ENCODE measurements at regions not wholly inside any gene's neighbourhood (a gene's known extent, or its start where the extent isn't known, plus 50 kb on each side); places are given as distances from the start of the nearest gene placed in this dataset.
A peak's percentile ranks its signal among the peaks of the same experiment; 100 is the strongest.

GRCh38 chr5:25858019-25858418, 1180.4 kb downstream of the CDH9 start:
- ATAC-seq = no peak
- no peak for TF ChIP-seq SIN3A (IDR thresholded peaks at IDR 0.05; ENCODE audit: borderline replicate concordance, insufficient read depth, low read depth, low read length)
- TF ChIP-seq, protein P1, sequence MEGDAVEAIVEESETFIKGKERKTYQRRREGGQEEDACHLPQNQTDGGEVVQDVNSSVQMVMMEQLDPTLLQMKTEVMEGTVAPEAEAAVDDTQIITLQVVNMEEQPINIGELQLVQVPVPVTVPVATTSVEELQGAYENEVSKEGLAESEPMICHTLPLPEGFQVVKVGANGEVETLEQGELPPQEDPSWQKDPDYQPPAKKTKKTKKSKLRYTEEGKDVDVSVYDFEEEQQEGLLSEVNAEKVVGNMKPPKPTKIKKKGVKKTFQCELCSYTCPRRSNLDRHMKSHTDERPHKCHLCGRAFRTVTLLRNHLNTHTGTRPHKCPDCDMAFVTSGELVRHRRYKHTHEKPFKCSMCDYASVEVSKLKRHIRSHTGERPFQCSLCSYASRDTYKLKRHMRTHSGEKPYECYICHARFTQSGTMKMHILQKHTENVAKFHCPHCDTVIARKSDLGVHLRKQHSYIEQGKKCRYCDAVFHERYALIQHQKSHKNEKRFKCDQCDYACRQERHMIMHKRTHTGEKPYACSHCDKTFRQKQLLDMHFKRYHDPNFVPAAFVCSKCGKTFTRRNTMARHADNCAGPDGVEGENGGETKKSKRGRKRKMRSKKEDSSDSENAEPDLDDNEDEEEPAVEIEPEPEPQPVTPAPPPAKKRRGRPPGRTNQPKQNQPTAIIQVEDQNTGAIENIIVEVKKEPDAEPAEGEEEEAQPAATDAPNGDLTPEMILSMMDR (IDR thresholded peaks at IDR 0.05) = peak; percentile 43
- H3K36me3 ChIP-seq (ENCODE audit: control insufficient read depth, insufficient read depth, low read length) = no peaks in the 10 kb centered on the region
- H3K4me1 ChIP-seq (ENCODE audit: control insufficient read depth, insufficient read depth, low read length) = no peaks in the 10 kb centered on the region; the same call in 1 of the 2 replicates
- H3K27ac ChIP-seq (ENCODE audit: low read length) = no peak overlapping the region
- in situ Hi-C loops (cut with HindIII; ENCODE audit: low pct_unique_long_range_greater_than_20kb, low sequenced_read_pairs) (no loop called here), intact Hi-C loops (cut with micrococcal nuclease; ENCODE audit: unreplicated experiment) (no loop called here)
- H3K27me3 ChIP-seq (ENCODE audit: control insufficient read depth, insufficient read depth, low read length) = no peaks in the 10 kb centered on the region
- ChIA-PET POLR2A (no interaction called here), CTCF (no interaction called here)
- H3K4me3 ChIP-seq (ENCODE audit: low read depth in 2 of 2, low read length in 2 of 2) = no peak overlapping the region
- no peaks in the 10 kb centered on the region for H3K9me3 ChIP-seq (ENCODE audit: control insufficient read depth, insufficient read depth, low read depth, low read length)
- BruUV-seq (replicated peaks) = no TSS peak
- no peak for DNase-seq (ENCODE audit: low read depth, low spot score)

DNA sequence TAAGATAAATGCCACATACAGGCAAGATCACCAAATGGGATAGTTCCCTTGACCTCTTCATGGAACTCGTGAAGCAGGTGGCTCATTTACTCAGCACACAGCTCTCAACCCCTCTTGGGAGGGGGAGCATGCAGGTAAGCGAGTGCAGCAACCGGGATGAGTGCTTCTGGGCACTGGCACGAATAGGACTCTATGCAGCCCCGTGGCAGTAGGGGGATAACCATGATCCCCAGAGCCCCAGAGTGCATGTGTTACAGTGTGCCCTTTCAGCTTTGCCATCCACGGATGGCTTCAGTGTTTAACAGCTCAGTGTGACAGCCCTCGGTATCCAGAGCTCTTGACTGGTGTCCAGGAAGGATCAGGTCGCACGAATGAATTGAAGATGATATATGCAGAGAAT, 1187.1 kb downstream of the CDH9 start:
- Histone ChIP-seq H3K9me3 (ENCODE audit: control insufficient read depth, insufficient read depth, low read depth, low read length) (no peaks in the 10 kb centered on the region), H3K4me1 (ENCODE audit: control insufficient read depth, insufficient read depth, low read length) (no peaks in the 10 kb centered on the region; the same call in 1 of the 2 replicates), H3K36me3 (ENCODE audit: control insufficient read depth, insufficient read depth, low read length) (no peaks in the 10 kb centered on the region), H3K4me3 (ENCODE audit: low read depth in 2 of 2, low read length in 2 of 2) (no peak overlapping the region), H3K27me3 (ENCODE audit: control insufficient read depth, insufficient read depth, low read length) (no peaks in the 10 kb centered on the region), H3K27ac (ENCODE audit: low read length) (no peak overlapping the region)
- DNase-seq (ENCODE audit: low read depth, low spot score) (no peak), ATAC-seq (no peak)
- intact Hi-C loops (cut with micrococcal nuclease; ENCODE audit: unreplicated experiment) (no loop called here), in situ Hi-C loops (cut with HindIII; ENCODE audit: low pct_unique_long_range_greater_than_20kb, low sequenced_read_pairs) (no loop called here)
- CTCF ChIA-PET = no interaction called here
- TF ChIP-seq SIN3A (IDR thresholded peaks at IDR 0.05; ENCODE audit: borderline replicate concordance, insufficient read depth, low read depth, low read length) (no peak), TCF7L2 (IDR thresholded peaks at IDR 0.05; ENCODE audit: low read depth, low read length) (no peak), POLR2AphosphoS5 (IDR thresholded peaks at IDR 0.05; ENCODE audit: low read depth, low read length) (no peak), REST (IDR thresholded peaks at IDR 0.05; ENCODE audit: insufficient read depth in 1 of 2, low read depth in 2 of 2, low read length in 1 of 2) (no peak)
- TF ChIP-seq, protein P1 (IDR thresholded peaks at IDR 0.05) = no peak
- BruUV-seq (replicated peaks) = no TSS peak
- POLR2A ChIA-PET = no interaction called here

DNA sequence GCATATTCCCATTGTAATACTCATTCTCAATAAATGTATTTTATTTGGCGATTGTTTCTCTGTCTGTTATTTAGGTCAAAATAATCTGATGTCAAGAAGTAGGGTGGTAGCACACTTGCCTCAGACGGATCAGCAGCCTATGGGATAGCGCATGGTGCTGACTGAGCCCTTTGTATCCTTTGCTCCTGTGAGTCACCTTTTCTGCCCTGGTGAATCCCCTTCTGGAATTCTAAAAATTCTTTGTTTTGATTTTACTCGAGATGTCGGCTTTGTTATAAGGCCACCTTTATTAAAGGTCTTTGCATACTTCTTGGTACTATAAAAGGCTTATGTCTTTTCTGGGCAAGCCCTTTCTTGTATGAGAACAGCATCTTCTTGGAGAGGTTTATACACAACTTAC, 1187.8 kb downstream of the CDH9 start:
- Histone ChIP-seq H3K36me3 (ENCODE audit: control insufficient read depth, insufficient read depth, low read length) (no peaks in the 10 kb centered on the region), H3K27me3 (ENCODE audit: control insufficient read depth, insufficient read depth, low read length) (no peaks in the 10 kb centered on the region), H3K4me1 (ENCODE audit: control insufficient read depth, insufficient read depth, low read length) (no peaks in the 10 kb centered on the region; the same call in 1 of the 2 replicates), H3K4me3 (ENCODE audit: low read depth in 2 of 2, low read length in 2 of 2) (no peak overlapping the region), H3K27ac (ENCODE audit: low read length) (no peak overlapping the region), H3K9me3 (ENCODE audit: control insufficient read depth, insufficient read depth, low read depth, low read length) (no peaks in the 10 kb centered on the region)
- CTCF ChIA-PET = no interaction called here
- no peak for DNase-seq (ENCODE audit: low read depth, low spot score)
- intact Hi-C loops (cut with micrococcal nuclease; ENCODE audit: unreplicated experiment) = no loop called here
- POLR2A ChIA-PET = no interaction called here
- peak; percentile 62 for ATAC-seq
- BruUV-seq (replicated peaks) = no TSS peak
- in situ Hi-C loops (cut with HindIII; ENCODE audit: low pct_unique_long_range_greater_than_20kb, low sequenced_read_pairs) = no loop called here
- TF ChIP-seq POLR2AphosphoS5 (IDR thresholded peaks at IDR 0.05; ENCODE audit: low read depth, low read length) (no peak), SIN3A (IDR thresholded peaks at IDR 0.05; ENCODE audit: borderline replicate concordance, insufficient read depth, low read depth, low read length) (no peak), TCF7L2 (IDR thresholded peaks at IDR 0.05; ENCODE audit: low read depth, low read length) (no peak), REST (IDR thresholded peaks at IDR 0.05; ENCODE audit: insufficient read depth in 1 of 2, low read depth in 2 of 2, low read length in 1 of 2) (no peak)
- TF ChIP-seq, protein P1 (IDR thresholded peaks at IDR 0.05) = no peak
